SHP77 treated with DMSO at 0.1 percent for 48 hours (cell line): ENCODE measurements at regions not wholly inside any gene's neighbourhood (a gene's known extent, or its start where the extent isn't known, plus 50 kb on each side); places are given as distances from the start of the nearest gene placed in this dataset.

Experiments used
- DNase-seq: peaks from one replicate; lab custom pipeline; 2025; lab: John Stamatoyannopoulos, UW

DNA sequence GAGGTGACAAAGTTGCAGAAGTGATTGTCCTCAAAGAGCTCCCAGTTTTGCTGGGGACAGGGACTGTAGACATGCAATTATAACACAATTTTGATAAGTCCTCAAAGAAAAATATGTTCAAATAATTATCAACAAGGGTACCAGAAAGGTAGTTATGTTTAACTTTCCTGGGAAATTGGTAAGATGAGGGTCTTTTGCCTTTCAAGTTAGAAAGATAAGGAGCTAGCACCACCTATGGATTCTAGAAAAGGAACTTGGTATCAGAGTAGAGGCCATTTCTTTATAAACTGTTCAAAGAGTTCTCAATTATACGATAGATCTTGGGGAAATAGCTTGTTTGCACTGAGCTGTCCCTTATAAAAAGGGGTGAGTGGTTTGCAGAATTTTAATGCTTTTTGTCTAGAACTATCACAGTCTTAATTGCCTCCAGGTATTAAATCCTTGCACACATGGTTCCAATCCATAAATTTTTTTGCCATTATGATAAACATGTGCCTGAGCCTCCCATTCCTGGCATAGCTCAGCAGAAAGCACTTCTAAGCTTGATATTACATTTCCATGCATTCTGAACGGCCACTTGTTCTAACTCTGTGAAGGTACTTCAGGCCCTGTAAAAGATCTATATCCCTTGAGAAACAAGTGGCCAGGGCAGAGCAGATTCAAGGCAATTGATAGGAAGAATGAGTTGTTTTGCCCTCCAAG, 247.5 kb upstream of the LRIG1 start:
- DNase-seq: no peak

DNA sequence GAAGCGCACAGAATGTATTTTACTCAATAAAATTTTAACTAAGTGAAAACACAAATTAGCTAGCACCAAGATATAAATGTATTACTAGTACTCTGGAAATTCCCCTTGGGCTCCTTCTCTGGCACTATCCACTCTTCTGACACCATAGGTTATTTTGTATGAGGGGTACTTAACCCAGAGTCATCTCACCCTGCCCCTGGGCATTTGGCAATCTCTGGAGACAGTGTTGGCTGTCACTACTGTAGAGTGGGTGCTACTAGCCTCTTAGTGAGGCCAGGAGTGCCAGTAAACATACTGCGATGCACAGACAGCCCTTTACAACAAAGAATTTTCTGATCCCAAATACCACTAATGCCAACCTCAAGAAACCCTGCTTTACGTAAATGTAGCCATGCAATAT, 246.3 kb upstream of the KBTBD8 start:
- DNase-seq: no peak

DNA sequence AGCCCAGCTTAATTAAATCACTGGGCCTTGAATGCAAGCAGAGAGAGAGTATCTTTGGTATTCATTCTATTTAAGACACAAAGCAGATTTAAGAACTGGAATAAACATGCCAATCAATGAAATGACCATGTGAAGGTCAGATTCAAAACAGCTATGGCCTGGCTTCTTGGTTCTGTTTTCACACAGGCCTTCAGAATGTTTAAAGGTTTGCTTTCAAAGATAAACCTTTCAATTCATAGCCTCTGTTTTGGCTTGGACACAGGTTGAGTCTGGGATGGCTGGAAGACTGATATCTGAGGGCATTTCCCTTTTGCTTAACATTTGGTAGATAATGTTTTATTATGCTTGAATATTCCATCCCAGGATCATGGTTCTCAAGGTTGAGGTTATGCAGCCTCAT, 244.4 kb upstream of the KBTBD8 start:
- no peak for DNase-seq

DNA sequence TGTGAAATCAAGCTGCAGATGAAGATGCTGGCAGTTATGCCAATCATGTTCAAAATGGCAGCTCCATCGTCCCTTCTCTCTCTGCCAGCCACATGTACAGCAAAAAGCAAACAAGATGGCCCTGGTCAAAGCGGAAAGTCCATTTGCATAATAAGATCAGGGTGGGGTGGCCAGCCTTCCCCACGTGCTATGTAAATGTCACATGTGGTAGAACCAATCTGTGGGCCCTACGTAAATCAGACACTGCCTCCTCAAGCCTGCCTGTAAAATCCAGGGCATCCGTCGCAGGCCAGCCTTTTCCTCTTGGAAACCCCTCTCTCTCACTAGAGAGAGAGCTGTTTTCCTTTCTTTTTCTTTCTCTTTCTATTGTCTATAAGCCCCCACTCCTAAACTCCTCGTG, 243.5 kb upstream of the KBTBD8 start:
- DNase-seq: no peak

DNA sequence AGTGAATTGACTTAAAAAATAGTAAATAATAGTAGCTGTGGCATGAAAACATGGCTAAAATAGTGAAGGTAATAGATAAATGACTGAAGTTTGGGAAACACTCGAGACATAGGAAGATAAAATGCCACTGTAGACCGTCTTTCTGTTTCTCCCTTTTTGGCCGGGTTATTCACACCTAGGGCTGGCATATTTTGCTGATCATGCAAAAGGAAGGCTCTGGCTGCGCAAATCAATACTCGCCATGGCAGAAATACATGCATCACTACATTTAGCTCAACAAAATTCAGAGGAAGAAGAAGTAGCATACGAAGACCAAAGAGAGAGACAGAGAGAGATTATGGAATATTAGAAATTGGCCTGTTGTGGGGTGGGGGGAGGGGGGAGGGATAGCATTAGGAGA, 242.2 kb upstream of the KBTBD8 start:
- DNase-seq: no peak

DNA sequence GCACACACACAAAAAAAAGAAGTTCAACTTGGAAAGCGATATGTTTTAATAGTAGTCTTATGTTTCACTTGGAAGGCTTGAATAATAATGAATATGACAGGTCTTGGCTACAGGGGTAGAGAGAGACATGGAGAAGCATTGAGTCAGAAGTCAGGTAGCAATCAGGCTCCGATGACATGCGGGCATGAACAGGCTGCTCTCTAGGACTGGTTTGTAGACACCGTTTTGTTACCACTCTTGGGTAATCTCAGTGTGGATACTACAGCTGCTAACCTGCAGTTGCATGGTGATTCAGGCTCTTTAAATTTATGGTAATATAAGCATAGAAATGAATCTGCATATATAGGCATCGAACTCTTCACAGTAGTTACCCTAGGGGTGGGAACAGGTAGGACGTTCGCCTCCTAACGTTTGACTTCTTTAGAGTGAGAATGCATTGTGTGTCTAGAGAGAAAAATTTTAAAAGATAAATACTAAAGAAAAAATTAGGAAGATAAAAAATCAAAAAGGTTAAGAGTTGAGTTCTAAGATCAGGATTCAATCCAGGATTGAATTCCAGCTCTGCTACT, 241.6 kb upstream of the KBTBD8 start:
- no peak for DNase-seq

DNA sequence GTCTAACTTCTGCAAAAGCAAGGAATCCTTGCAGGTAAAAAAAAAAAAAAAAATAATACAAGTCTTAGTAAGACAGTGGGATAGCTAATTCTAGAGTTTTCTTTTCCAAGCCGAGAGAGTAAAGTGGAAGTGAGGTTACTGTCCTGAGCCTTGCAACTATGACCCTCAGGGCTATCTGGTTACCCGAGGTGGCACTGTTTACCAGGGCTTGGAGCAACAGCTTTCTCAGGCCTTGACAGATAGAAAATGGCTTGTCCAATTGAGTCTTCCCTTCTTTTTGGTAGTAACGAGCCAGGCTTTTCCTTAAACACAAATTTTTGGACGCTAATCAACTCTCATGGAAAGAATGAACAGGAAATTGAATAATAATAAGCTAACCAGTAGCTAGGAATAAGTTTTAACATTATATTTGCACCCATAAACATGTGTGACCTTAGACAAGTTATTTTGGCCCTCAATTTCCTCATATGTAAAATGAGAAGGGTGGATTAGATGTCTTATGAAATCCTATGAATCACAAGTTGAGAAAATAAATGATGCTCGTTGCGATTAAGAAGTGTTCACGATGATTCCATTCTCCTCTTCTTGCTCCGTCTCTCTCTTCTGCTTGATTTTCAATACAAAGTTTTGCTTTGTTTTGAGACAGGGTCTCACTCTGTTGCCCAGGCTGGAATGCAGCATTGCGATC, 236.9 kb upstream of the KBTBD8 start:
- no peak for DNase-seq

DNA sequence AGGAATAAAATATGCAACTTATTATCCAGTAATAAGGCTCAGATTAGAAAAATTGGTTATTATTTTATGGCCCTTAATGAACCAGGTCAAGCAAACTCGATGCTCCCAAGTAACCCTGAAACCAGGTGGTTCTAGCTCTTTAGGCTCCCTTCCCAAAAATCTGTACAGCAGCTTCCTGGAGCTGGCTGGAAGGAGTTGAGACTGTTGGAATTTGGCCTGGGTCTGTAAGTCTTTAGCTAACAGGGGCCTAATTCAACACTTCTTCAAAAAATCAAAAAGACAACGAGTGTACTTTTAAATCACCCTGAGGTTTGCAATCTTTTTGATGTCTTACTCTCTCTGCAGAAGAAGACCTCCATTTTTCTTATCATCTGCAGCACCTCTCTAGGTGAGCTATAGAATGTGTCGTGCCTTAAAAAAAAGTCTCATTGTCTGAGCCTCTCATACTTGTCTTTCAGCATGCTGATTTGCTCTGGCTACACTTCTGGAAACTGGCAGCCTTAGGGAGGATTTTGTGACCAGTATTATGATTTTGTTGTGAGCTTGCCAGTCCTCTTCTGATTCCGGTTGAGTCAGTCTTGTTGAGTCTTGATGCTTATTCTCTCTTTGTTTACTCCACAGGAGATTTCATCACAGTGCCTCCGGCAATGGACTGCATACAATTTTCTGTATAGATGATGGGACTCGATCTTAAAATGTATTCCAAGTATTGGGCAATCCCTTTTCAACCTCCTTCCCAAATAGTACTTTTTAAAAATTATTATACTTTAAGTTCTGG, 235.0 kb upstream of the KBTBD8 start:
- no peak for DNase-seq

DNA sequence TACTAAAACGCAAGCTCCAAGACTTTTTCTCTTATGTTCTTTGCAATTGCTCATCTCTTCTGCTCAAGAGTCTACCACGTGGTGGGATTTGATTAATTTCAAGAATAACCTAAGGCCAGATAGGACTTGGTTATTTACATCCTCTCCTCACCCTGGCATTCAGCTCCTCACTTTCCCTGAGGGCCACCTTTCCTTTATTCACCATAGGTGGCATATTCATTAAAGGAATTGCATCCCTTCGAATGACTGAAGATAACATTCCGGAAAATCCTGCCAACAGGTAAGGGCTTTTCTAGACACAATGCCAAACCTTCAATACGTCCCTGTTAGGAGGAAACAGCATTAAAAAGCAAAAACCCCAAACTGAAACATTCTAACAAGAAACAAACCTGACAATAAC, 220.0 kb upstream of the KBTBD8 start:
- no peak for DNase-seq

DNA sequence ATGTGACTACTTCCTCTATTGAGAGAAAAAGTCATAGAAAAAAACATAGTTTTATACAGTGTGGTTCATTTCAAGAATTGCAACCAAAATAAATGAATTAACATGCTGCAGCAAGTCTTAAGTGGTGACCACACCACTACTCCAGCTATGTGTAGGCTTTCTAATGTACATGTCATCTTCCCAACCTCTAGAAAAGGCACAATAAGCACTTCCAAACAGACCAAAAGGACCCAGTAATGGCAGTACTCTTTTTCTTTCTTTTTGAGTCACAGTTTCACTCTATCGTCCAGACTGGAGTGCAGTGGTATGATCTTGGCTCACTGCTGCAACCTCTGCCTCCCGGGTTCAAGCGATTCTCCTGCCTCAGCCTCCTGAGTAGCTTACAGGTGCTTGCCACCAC, 219.3 kb upstream of the KBTBD8 start:
- DNase-seq: no peak

DNA sequence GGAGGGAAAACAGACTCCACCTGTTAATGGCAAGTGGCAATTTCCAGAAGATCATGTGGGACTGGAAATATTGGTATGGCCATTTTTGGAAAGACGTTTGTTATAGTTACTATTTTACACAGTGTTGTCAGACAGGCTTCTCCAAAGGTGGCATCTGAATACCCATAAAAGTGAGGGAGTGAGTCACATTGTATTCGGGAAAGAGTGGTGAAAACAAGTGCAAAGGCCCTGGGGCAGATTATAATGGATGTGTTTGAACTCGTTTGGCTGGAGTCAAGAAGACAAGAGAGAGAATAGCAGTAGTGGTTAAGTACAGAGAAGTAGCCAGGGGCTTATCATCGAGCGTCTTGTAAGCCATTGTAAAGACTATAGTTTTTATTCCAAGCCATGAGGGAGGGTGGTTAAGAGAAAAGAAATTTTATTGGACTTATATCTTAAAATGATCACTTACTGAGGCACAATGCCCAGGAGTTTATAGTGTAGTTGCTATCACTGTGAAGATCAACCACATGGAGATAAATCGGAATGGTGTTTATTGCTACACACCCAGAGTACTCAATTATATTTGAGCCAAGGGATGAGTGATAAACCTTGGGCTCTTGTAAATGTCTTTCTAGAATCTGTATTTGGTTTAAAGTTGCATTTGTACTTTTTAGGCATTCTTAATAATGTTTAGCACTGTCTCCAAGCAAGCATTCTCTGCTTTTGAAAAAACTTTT, 212.8 kb upstream of the KBTBD8 start:
- no peak for DNase-seq

DNA sequence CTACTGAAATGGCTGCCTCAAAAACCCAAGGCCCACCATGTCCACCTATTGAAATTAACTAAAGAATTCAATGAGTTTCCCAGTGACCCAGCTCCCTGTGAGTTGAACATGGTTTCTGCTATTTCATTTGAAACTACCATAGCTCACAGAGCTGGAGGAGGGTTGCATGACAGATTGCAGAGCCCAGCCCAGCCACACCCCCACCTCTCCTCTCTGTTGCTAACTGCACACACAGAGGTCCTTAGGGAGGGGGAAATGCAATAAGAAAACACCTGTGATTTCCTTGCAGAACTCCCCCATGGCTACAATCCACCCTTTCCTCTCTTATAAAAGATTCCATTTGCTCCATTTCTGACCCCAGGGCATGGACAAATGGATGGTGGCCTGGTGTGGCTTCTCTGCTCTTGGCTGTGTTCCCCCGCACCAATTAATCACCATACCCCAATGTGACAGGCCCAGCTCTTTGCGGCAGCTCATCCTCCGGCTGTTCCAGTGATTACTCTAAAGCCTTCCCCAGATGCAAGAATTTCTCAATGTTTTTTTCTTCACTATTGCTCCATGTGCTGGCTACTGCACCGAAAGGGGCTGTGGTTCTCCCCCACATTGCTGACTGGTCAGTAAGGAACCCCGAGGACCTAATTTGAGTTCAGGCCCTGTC, 208.4 kb upstream of the KBTBD8 start:
- no peak for DNase-seq

DNA sequence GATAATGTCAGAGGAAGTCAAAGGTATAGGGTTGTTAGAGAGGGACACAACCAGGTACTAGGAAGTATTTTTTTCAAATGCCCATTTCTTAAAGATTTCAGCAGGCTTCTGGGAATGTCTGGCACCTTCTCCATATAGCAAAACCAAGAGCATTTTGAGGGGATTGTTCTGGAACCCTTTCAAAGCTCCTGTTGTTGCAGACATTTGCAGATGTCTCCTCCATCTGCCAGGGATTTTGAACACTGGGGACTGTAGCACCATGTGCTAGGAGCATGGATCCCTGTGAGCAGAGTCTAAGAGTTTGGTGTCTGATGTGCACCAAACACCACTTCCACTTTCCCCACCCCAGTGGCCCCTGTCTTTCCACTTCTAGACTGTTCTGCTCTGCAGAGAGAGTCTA, 206.0 kb upstream of the KBTBD8 start:
- DNase-seq: no peak

DNA sequence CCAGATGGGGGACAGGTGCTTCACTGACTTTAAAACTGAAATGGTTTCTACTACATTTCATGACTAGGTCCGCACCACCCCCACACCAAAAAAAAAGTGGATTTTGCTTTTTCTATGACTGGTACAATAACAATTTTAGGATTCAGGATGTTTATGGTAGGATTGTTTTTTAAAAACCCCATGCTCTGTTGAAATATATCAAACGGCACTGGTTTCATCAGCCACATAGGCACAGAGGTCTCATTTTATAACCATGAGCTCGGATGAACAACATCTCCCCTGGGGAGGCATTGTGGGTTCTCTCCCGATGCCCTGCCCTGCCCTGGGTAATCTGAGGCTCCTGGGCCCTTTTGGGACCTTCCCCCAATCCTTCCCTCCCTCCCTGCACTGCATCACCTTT, 202.7 kb upstream of the KBTBD8 start:
- DNase-seq: no peak

DNA sequence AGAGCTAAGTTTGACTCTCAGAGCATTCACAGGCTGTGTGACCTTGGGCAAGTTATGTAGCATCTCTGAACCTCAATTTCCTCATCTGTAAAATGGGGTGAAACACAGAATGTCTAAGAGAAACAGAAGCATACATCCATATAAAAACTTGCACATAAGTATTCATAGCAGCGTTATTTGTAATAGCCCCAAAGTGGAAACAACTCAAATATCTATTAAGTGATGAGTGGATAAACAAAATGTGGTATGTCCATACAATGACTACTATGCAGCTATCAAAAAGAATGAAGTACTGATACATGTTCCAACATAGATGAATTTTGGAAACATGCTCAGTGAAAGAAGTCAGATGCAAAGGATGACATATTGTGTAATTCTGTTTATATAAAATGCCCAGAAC, 201.8 kb upstream of the KBTBD8 start:
- no peak for DNase-seq

DNA sequence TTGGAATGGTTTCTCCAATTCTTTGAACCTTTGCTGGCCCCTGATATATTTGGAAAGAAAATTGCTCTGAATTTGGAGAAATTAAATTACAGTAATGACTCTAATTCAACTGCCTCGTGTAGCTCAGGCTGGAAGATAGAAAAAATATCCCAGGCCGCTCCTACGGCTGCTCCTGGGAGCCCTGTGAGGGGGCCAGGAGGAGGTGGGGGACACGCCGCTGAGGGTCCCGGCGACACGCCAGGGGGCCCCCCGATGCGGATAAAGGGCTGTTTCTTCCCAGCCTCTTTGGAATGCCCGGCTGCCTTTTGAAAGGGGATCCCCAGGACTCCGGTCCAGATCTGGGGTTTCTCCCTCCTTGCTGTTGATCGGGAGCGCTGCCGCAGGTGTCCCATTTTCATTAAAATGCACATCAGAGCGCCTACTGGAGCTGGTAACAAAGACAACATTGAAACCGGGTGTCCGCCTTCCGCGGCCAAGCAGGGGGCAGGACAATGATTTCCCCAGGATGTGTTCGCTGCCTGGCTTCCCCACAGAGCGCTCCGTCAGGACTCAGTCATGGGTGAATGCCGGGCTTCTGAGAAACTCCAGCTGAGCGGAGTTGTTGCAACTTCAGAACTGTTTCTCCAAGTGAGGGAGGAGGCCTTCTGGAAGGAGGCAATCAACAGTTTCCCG, 200.1 kb upstream of the KBTBD8 start:
- DNase-seq: no peak

DNA sequence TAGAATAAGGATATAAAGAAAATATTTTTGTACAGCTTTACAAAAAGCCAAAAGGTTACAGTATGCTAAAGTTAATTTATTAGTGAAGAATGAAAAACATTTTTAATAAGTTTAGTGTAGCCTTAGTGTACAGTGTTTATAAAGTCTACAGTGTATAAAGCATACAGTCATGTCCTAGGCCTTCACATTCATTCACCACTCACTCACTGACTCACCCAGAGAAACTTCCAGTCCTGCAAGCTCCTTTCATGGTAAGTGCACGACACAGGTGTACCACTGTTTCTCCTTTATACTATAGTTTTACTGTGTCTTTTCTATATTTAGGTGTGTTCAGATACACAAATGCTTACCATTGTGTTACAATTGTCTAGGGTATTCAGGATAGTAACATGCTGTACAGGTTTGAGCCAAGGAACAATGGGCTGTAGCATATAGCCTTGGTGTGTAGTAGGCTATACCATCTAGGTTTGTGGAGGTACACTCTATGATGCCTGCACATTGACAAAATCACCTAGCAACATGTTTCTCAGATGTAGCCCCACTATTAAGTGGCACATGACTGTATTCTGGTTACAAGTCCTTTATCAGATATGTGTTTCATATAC, 197.1 kb upstream of the KBTBD8 start:
- no peak for DNase-seq

DNA sequence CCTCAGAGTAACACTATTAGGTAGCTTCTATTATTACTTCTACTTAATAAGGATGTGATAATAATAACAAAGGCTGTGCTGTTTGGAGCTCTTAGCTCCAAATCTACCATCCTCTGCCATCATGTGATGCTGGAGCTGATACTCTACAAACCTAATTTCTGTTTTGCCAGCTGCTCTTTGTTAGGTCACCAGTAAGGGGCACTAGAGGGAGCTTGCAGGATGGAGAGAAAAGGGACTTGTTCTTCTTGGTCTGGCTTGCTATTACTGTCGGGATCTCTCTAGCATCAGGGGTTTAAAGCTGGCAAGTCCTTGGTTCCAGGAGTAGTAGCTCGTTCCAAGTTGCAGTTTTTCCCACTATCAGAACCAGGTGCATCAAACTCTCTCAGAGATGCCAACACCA, 194.9 kb upstream of the KBTBD8 start:
- peak; percentile 38 for DNase-seq

DNA sequence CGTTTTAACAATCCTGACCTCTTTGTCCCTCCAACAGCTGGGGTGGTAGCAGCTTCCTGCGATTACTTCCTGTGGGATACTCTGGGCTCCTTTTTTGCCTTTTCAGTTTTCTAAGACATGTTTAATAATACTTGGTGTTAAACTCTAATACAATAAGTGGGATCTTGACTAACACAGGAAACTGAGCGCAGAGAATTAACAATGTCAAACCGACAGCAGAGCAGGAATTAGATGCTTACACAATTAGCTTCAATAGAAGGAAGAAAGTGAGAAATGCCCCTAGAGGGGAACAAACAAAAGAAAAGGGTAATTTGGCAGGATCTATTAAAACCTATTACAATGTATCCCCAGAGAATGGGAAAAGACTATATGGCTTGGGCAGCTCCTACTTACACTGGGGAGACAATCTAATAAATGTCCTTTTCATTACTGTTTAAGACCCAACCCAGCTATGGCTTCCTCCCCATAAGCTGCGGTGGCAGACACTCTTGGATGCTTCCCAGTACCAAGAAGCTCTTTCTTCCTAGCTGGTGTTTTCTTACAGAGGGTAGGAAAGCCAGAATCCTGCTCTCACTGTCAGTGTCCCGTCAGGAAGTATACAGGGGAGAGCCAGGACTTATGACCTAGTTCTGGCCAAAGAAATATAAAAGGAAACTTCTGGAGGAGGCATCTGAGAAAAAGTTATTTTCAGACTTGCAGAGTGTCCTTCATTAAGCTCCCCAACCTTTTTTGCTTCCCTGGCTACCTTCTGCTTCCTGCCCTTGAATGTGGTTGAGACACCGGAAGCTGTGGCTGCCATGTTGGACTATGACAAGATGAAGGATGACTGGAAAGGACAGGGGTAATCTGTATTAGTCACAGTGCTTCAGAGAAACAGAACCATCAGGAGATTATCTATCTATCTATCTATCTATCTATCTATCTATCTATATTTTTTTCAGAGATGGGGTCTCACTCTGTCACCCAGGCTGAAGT, 194.1 kb upstream of the KBTBD8 start:
- no peak for DNase-seq
